Heart left ventricle (tissue), 16 donors: ENCODE measurements at regions not wholly inside any gene's neighbourhood (a gene's known extent, or its start where the extent isn't known, plus 50 kb on each side); places are given as distances from the start of the nearest gene placed in this dataset.

Experiments used
- ATAC-seq, 4 donors: fragments of 200-7000 bp; cut with Tn5 transposase; one replicate each; pipeline ENCODE4 v1.9.1; 2020 to 2022; ENCODE audit warnings: moderate library complexity in 4 of 4, mild to moderate bottlenecking in 3 of 4, moderate number of reproducible peaks in 1 of 4
- DNase-seq, 5 donors: peaks; one replicate each; pipeline ENCODE4 v3.0.0-alpha.2; 2020
- H3K27ac ChIP-seq, 12 donors: fragments of 200-600 bp; sonication (generic) in 4 of 12; one replicate each; pipeline versions ENCODE4 v1.5.0 to v1.8.0; 2016 to 2022; ENCODE audit warnings: mild to moderate bottlenecking in 2 of 12
- H3K27me3 ChIP-seq, 9 donors: fragments of 200-600 bp; sonication (generic) in 2 of 9; one replicate each; pipeline versions ENCODE4 v1.5.1 to v1.8.0; 2016 to 2022; ENCODE audit warnings: mild to moderate bottlenecking in 3 of 9
- H3K36me3 ChIP-seq, 9 donors: fragments of 200-600 bp; sonication (generic) in 2 of 9; one replicate each; pipeline versions ENCODE4 v1.5.0 to v1.8.0; 2018 to 2022; ENCODE audit warnings: mild to moderate bottlenecking in 2 of 9
- H3K4me1 ChIP-seq, 12 donors: fragments of 200-600 bp; sonication (generic) in 4 of 12; one replicate each; pipeline versions ENCODE4 v1.5.0 to v1.8.0; 2016 to 2022; ENCODE audit warnings: mild to moderate bottlenecking in 3 of 12
- H3K4me3 ChIP-seq, 12 donors: fragments of 200-600 bp; sonication (generic) in 4 of 12; one replicate each; pipeline versions ENCODE4 v1.5.0 to v1.8.0; 2017 to 2022; ENCODE audit warnings: mild to moderate bottlenecking in 9 of 12, moderate library complexity in 4 of 12
- H3K9me3 ChIP-seq, 12 donors: fragments of 200-600 bp; sonication (generic) in 4 of 12; one replicate each; pipeline versions ENCODE4 v1.5.0 to v1.8.0; 2016 to 2022; ENCODE audit warnings: mild to moderate bottlenecking in 1 of 12
- CTCF ChIP-seq, 12 donors: fragments of 200-600 bp; sonication (generic) in 4 of 12; IDR thresholded peaks; one replicate each; pipeline versions ENCODE4 v1.5.0 to v1.8.0; 2018 to 2022; ENCODE audit warnings: antibody characterized with exemption in 12 of 12, mild to moderate bottlenecking in 5 of 12
- POLR2A ChIP-seq, 2 donors: fragments of 450-650 bp; IDR thresholded peaks; one replicate each; pipeline ENCODE4 v1.6.1; 2017; ENCODE audit warnings: antibody characterized with exemption in 2 of 2, mild to moderate bottlenecking in 2 of 2, moderate library complexity in 2 of 2
- WGBS, 4 donors: extraction: QIAGEN DNeasy Blood & Tissue Kit in 2 of 4; methylation state at CpG; one replicate each; pipeline versions ENCODE4 v1.1.5 to v1.1.7; 2013 to 2018; 5-methylcytosine and 5-hydroxymethylcytosine counted together
- intact Hi-C, 10 donors: fragments of 100-400 bp; cut with DNase I; formaldehyde crosslinking; loops; one replicate each; pipeline versions ENCODE4 v1.11.1 to v1.14.2; 2022
- donor health status: ischemic (EF 13 %, LVEDD 7.1; RV severe dilation, severe dysfunction).
- donor health status: healthy with polysubstance abuse.
- donor health status: DM: no; HTN: yes; CAD: no.
- donor health status: DM: no; HTN: no; CAD: no.
- donor health status: ischemic (EF 25% LVEDD 6.9; RV normal size, moderate dysfunction).
- donor health status: ischemic (EF 25% LVEDD 5.7; RV mildly dilated, moderate dysfunction).
- donor health status: healthy.
- donor health status: DM: yes; HTN: yes; CAD: no.
- donor health status: ischemic (EF 35%, LVEDD 5.7; RV mildly dilated, moderate dysfunction).
- donor health status: nonischemic (EF 11% LVEDD 7.7; RV severe dilation, severe dysfunction).
- donor health status: DM: yes; HTN: yes; CAD: no.
- donor health status: PGD.
- donor health status: ischemic (EF 29% LVEDD 5.4; RV normal size, mild dysfunction).
- donor health status: nonischemic (EF 23%, LVEDD 6.1; RV moderate dilation, normal function).

DNA sequence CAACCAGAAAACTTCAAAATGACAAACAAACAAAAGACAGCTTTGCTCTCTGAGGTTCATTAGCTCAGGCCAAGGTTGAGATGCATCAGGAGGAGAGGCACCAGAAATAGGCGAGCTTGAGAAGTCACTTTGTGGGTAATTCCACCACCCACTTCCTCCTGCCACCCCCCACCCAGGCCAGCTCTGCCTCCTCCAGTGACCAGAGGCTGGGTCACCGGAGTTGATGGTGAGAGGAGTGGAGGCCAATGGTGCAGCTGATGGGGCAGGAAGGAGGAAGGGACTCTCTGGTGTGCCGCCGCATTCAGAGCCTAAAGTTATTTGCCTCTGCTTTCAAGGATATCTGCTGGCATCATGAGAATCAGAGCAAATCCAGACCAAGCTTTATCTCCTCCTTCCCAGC lies 73.8 kb upstream of the ASTN2 start:
- no peaks in the 10 kb centered on the region for H3K36me3 ChIP-seq
- peaks cover 0 to 5% (median 0%) of the 10 kb centered on the region in 12 donors for H3K4me1 ChIP-seq
- intact Hi-C loops = loop anchor here in 1 of 10 donors (5.0 kb wide), 1 partner anchor 69 kb away; no protein-coding TSS in a partner anchor
- peaks cover 0 to 12% (median 0%) of the 10 kb centered on the region in 9 donors for H3K27me3 ChIP-seq
- no peak for TF ChIP-seq CTCF (IDR thresholded peaks at IDR 0.05)
- TF ChIP-seq POLR2A (IDR thresholded peaks at IDR 0.05) = no peak
- H3K9me3 ChIP-seq = no peaks in the 10 kb centered on the region
- no peak overlapping the region for H3K27ac ChIP-seq
- WGBS, 4 donors = 85 to 93% (median 87%) methylated on average over 4 of the region's 4 CpGs
- no peak for ATAC-seq
- DNase-seq = no peak
- no peak overlapping the region for H3K4me3 ChIP-seq

- H3K4me1 ChIP-seq = peaks cover 0 to 5% (median 0%) of the 10 kb centered on the region in 12 donors
- no peak overlapping the region for H3K27ac ChIP-seq
- WGBS, 4 donors = 4 to 7% (median 5%) methylated on average over 11 to 15 of the region's 15 CpGs
- TF ChIP-seq CTCF (IDR thresholded peaks at IDR 0.05) (peak; percentile 79 to 94 (median 86)), POLR2A (IDR thresholded peaks at IDR 0.05) (no peak)
- ATAC-seq (peak; percentile 84 to 95 (median 91)), DNase-seq (peak; percentile 39 to 79 (median 56))
- intact Hi-C loops = loop anchor here in 1 of 10 donors (5.0 kb wide), 1 partner anchor 70 kb away; no protein-coding TSS in a partner anchor
- H3K27me3 ChIP-seq = peaks cover 0 to 15% (median 0%) of the 10 kb centered on the region in 9 donors
- peak overlapping the region in 1 of 12 donors; percentile 24 for H3K4me3 ChIP-seq
- no peaks in the 10 kb centered on the region for H3K9me3 ChIP-seq
- no peaks in the 10 kb centered on the region for H3K36me3 ChIP-seq
Observed at GRCh38 chr9:117487555-117488175, 72.8 kb upstream of the ASTN2 start.

DNA sequence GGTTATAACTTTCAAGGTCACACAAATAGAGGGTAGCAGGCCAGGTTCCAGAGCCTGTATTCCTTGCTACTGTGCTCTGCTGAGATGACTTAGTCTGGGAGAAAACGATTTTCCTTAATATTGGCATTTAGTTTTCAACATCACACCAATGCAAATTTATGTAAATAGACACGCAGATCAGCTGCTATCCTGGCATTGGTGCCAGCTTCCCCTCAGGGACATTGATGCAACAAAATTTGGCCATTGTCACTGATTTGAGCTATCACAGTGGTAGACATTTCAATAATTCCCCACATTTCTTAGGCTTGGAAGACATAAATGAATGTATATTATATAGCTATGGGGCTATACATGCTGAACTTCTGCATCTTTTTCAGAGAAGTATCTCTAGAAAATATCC lies 71.6 kb upstream of the ASTN2 start:
- Histone ChIP-seq H3K27ac (no peak overlapping the region), H3K9me3 (no peaks in the 10 kb centered on the region), H3K36me3 (no peaks in the 10 kb centered on the region), H3K4me3 (no peak overlapping the region), H3K4me1 (peaks cover 0 to 5% (median 0%) of the 10 kb centered on the region in 12 donors), H3K27me3 (peaks cover 0 to 15% (median 0%) of the 10 kb centered on the region in 9 donors)
- DNase-seq = no peak
- TF ChIP-seq CTCF (IDR thresholded peaks at IDR 0.05) (no peak), POLR2A (IDR thresholded peaks at IDR 0.05) (no peak)
- 59 to 72% (median 67%) methylated on average over 2 of the region's 2 CpGs for WGBS, 4 donors
- no peak for ATAC-seq
- intact Hi-C loops = loop anchor here in 1 of 10 donors (5.0 kb wide), 1 partner anchor 71 kb away; no protein-coding TSS in a partner anchor

DNA sequence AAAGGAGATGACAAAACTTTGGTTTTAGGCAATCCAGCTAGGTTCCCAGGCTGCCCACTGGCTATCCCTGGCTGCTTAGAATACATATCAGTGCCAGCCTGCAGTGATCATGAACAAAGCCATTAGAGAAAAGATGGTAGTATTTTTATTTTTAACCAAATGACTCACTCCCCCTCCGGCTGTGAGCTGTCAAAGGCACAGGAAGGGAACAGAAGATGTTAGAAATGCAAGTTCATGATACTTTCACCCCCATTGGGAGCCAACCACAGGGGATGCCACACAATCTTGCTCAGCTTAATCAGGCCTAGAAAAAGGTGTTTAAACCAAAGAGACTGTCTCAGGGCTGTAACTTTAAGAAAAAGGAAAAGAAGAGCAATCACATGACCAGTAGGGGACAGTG lies 70.3 kb upstream of the ASTN2 start:
- Histone ChIP-seq H3K4me3 (no peak overlapping the region), H3K36me3 (no peaks in the 10 kb centered on the region), H3K27me3 (peaks cover 0 to 21% (median 0%) of the 10 kb centered on the region in 9 donors), H3K4me1 (peaks cover 0 to 5% (median 0%) of the 10 kb centered on the region in 12 donors), H3K27ac (no peak overlapping the region), H3K9me3 (no peaks in the 10 kb centered on the region)
- peak in 1 of 4 donors; percentile 38 for ATAC-seq
- no peak for DNase-seq
- intact Hi-C loops = loop anchor here in 1 of 10 donors (5.0 kb wide), 1 partner anchor 72 kb away; no protein-coding TSS in a partner anchor
- TF ChIP-seq CTCF (IDR thresholded peaks at IDR 0.05) = no peak
- no peak for TF ChIP-seq POLR2A (IDR thresholded peaks at IDR 0.05)
- 0 to 14% (median 7%) methylated on average over 1 of the region's 1 CpG for whole genome bisulfite sequencing, 4 donors
